ENCODE measurements at regions not wholly inside any gene's neighbourhood (a gene's known extent, or its start where the extent isn't known, plus 50 kb on each side); places are given as distances from the start of the nearest gene placed in this dataset.

GRCh38 chr11:94673951-94674491, 94.1 kb upstream of the AMOTL1 start:
- CTCF ChIA-PET, result interaction anchor here (1.7 kb wide), 1 partner anchor 51 kb away, joined by 4 read pairs; no protein-coding TSS in a partner anchor
- TF ChIP-seq HOXB5 (CRISPR knock-in tag; IDR thresholded peaks at IDR 0.05) (no peak), KDM5A (IDR thresholded peaks at IDR 0.05) (no peak), MAZ (IDR thresholded peaks at IDR 0.05; ENCODE audit: borderline replicate concordance, low read depth, low read length) (no peak), BHLHE40 (IDR thresholded peaks at IDR 0.05; ENCODE audit: low read depth, low read length) (no peak), REST (IDR thresholded peaks at IDR 0.05) (no peak), EHMT2 (IDR thresholded peaks at IDR 0.05; ENCODE audit: low read depth) (no peak), PBX3 (IDR thresholded peaks at IDR 0.05) (no peak)
- no peak for ATAC-seq
- WGBS (ENCODE audit: missing lambda C conversion rate), result 64% methylated on average over 6 of the region's 6 CpGs
- no peak for DNase-seq (ENCODE audit: low read depth in 1 of 2, low spot score in 1 of 2)
- FAIRE-seq, result no peak
- POLR2A ChIA-PET, result no interaction called here
- H3K27ac ChIP-seq, result no peak overlapping the region
- no peak overlapping the region for H3K4me3 ChIP-seq
- no peaks in the 10 kb centered on the region for H3K9me3 ChIP-seq
- H3K4me2 ChIP-seq, result no peak overlapping the region
- H3K4me1 ChIP-seq, result no peaks in the 10 kb centered on the region

DNA sequence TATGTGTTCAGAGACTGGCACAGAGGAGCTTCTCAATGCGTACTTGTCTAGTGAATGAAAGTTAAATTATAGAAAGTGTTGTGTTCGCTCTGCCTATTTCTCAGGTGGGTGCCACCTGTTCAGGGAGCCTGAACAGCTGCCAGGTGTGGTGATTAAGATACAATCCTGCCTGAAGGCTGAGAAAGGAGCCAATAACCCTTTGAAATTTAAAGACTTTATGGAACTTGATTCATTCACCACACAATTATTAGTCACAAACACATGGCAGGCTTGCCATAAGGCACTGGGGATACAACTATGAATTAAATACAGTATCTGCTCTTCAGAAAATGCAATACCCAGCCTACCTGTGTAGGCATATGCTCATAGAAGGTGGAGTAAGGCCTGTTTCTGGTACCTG, 92.9 kb upstream of the AMOTL1 start:
- Histone ChIP-seq H3K4me2 (no peak overlapping the region), H3K9me3 (no peaks in the 10 kb centered on the region), H3K4me1 (no peaks in the 10 kb centered on the region), H3K4me3 (no peak overlapping the region), H3K27ac (no peak overlapping the region)
- DNase-seq (ENCODE audit: low read depth in 1 of 2, low spot score in 1 of 2), result no peak
- ATAC-seq, result no peak
- ChIA-PET CTCF (interaction anchor here (1.4 kb wide), 1 partner anchor 9 kb away, joined by 3 read pairs; no protein-coding TSS in a partner anchor), POLR2A (no interaction called here)
- 76% methylated on average over 2 of the region's 2 CpGs for WGBS (ENCODE audit: missing lambda C conversion rate)
- TF ChIP-seq ZSCAN20 (CRISPR knock-in tag; IDR thresholded peaks at IDR 0.05) (no peak), POLR2AphosphoS2 (conservative IDR thresholded peaks at IDR 0.05; ENCODE audit: low read length) (no peak), BHLHE40 (IDR thresholded peaks at IDR 0.05; ENCODE audit: low read depth, low read length) (no peak), ZNF302 (CRISPR knock-in tag; IDR thresholded peaks at IDR 0.05) (no peak), CBX2 (IDR thresholded peaks at IDR 0.05; ENCODE audit: borderline replicate concordance, low read depth) (no peak), RARB (CRISPR knock-in tag; IDR thresholded peaks at IDR 0.05) (no peak), ESRRA (IDR thresholded peaks at IDR 0.05; ENCODE audit: borderline replicate concordance, low read length) (no peak), PBX3 (IDR thresholded peaks at IDR 0.05) (no peak), FOSB (CRISPR knock-in tag; IDR thresholded peaks at IDR 0.05) (no peak), EHF (CRISPR knock-in tag; IDR thresholded peaks at IDR 0.05) (no peak), MAFK (IDR thresholded peaks at IDR 0.05; ENCODE audit: partially characterized antibody) (no peak), TP53 (CRISPR knock-in tag; IDR thresholded peaks at IDR 0.05) (no peak), NR3C1 (IDR thresholded peaks at IDR 0.05) (no peak), HES2 (IDR thresholded peaks at IDR 0.05) (no peak)
- no peak for FAIRE-seq
